Effector CD4-positive, alpha-beta T cell (primary cell): ENCODE measurements at regions not wholly inside any gene's neighbourhood (a gene's known extent, or its start where the extent isn't known, plus 50 kb on each side); places are given as distances from the start of the nearest gene placed in this dataset.
"Not testable (repeated sequence)": the region's sequence is repeated elsewhere in the genome, so short reads cannot be mapped to it uniquely, and the experiment has no call there.

Source experiments
- DNase-seq: peaks from one replicate; pipeline ENCODE4 v3.0.0-alpha.2; 2020

- no peak for DNase-seq
Observed at GRCh38 chr10:43997330-43997729, 348.6 kb upstream of the ZNF32 start.

- DNase-seq, result no peak
Observed at GRCh38 chr10:43994539-43994938, 345.9 kb upstream of the ZNF32 start.

GRCh38 chr10:43992816-43993215, 344.1 kb upstream of the ZNF32 start:
- DNase-seq, result not testable (repeated sequence)

- no peak for DNase-seq
Observed at GRCh38 chr10:43986374-43986773, 337.7 kb upstream of the ZNF32 start.

DNA sequence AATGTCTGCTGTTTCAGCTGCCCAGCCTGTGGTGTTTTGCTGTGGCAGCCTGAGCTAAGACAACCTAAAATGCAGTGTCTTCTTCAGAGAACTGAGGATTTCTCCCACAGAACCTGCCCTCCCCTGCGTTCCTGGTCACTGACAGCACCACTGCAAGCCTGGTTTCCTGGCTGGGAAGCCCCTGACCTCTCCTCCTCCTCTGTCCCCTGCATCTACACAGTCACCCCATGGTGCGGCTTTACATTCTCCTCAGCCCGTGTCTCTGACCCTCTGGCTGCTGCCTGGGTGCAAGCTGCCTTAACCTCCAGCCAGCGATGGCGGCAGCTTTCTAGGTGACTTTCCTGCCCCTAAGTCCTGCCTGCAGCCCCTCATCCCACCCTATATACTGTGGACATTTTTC, 337.3 kb upstream of the ZNF32 start:
- DNase-seq, result no peak

- no peak for DNase-seq
Observed at GRCh38 chr10:43983856-43984271, 335.2 kb upstream of the ZNF32 start.

DNA sequence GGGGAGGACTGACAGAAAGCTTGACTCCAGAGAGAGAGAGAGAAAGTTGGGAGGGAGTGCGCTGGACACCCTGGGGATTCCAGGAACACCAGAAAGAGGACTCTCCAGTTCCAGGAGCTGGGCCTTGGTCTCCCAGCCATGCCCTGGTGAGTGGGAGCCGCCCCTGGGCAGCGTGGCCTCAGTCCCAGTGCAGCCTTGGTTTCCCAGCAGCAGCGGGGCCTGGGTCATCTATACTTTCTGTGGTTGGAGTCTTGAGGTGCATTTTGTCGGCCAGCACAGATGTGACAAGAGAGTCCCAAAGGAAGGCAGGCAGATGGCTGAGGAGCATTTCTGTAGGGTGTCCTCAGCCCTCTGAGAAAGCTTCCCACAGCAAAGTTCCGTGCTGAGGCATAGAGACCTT, 334.7 kb upstream of the ZNF32 start:
- DNase-seq, result no peak

- no peak for DNase-seq
Observed at GRCh38 chr10:43982250-43982649, 333.6 kb upstream of the ZNF32 start.

DNA sequence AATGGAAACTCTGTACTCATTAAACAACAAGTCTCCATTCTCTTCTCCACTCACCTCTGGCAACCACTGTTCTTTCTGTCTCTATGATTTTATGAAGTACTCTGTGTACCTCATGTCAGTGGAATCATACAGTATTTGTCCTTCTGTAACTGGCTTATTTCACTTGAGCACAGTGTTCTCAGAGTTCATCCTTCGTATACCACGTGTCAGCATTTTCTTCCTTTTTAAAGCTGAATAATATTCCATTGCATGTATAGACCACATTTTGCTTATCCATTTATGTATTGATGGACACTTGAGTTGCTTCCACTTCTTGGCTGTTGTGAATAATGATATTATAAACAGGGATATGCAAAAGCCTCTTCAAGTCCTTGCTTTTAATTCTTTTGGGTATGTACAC, 333.0 kb upstream of the ZNF32 start:
- no peak for DNase-seq

GRCh38 chr10:43981232-43981631, 332.6 kb upstream of the ZNF32 start:
- no peak for DNase-seq

DNA sequence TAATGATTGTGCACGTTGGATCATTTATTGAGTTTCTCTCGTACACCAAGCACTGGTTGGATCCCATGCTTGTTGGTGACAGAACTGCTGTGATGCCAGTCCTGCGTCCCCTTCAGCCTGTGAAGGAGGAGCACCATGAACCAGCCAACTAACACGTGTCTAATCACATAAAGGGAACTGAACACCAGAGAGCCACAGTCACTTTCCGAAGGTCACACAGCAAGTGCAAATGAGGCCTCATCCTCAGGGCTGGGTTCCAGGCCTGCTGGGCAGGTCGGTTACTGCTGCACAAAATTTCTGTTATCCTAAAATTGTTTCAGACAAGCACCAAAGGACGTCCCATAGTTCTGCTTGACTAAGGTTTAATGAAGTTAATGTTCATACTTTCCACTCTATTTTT, 332.0 kb upstream of the ZNF32 start:
- no peak for DNase-seq

GRCh38 chr10:43980313-43980712, 331.6 kb upstream of the ZNF32 start:
- DNase-seq, result no peak

DNA sequence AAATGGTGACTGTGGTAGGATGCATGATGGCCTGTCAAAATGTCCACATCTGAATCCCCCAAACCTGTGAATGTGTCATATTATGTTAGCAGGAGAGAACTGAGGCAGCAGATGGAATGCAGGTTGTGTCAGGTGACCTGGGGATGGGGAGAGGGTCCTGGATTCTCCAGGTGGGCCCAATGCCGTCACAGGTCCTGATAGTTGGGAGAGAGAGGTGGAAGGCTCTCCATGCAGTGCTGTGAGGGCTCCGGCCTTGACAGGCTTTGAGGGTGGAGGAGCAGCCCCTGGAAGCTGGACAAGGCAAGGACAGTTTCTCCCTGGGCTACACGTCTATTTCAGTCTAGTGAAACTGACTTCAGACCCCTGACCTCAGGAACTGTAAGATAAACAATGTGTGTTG, 330.9 kb upstream of the ZNF32 start:
- DNase-seq, result no peak

GRCh38 chr10:43978936-43979335, 330.3 kb upstream of the ZNF32 start:
- DNase-seq, result no peak

DNA sequence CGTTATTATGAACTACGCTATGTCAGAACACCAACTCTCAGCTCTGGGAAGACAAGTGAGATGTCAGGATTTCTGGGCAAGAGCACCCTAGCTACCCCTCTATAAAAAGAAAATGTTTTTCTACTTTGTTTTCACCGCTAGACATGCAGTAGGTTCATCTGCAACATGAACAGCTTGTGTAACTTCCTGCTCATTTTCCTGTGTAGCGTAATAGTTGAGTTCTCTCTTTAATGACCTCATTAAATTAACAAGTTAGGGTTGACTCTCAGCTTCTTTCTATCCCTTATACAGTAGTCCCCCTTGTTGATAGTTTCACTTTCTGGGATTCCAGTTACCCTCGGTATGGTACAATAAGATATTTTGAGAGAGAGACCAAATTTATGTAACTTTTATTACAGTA, 329.4 kb upstream of the ZNF32 start:
- DNase-seq, result no peak

GRCh38 chr10:43976292-43976691, 327.6 kb upstream of the ZNF32 start:
- DNase-seq, result no peak

DNA sequence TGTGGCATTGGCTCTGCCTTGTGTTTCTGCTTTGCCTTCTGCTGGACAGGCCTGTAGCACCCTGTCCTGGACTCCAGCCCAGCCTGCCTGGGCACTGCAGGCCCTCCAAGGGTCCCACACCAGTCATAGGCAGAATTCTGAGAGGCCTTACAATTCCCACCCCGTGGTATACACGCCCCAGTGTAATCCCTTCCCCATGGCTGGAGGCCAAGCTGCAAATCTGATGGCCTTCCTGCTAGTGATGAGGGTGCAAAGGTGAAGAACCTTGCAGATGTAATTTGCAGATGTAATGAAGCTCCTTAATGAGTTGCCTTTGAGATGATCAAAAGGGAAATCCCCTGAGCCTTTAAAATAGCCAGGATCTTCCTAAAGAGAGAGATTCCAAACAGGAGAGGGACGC, 325.1 kb upstream of the ZNF32 start:
- DNase-seq, result no peak

DNA sequence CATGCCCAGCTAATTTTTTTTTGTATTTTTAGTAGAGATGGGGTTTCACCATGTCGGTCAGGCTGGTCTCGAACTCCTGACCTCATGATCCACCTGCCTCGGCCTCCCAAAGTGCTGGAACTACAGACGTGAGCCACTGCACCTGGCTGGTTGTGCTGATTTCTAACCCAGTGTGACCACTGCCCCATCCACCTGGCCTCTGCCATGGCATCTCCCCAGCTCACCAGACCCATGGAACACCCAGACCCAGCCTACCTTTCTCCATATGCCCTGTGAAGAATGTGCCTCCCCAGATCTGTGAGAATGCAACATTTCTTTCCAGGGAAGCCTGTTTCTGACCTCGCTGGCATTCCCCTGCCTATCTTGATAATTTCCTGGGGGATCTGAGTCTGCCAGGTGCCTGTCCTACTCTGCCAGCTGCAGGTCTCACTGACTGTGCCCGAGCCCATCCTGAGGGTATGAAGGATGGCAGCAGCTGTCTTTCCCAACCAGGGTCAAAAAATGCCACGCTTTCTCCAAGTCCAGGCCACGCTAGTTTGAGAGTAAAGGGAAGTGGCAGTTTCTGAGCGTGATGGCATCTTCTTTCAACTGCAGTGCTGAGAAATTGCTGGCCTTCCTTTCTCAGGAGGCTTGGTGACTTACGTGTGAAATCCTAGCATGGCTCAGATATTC, 324.4 kb upstream of the ZNF32 start:
- DNase-seq, result no peak

DNA sequence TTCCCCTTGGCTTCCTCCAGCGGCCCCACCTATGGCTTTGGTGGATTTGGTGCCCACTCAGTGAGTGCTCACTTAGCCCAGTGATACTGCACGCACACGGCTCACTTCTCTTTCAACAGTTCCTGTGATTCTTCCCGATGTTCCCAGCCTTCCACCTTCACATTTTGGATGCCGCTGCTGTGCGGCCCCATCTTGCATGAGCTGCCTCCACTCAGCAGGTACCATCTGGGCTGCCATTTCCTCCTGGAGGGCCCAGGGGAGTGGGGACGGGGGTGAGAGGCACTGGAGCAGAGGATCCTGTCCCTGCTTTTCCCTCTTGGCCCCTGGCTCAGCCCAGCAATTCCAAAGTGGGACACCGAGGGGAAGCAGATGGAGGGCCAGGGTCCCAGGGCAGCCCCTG, 323.3 kb upstream of the ZNF32 start:
- DNase-seq, result no peak

DNA sequence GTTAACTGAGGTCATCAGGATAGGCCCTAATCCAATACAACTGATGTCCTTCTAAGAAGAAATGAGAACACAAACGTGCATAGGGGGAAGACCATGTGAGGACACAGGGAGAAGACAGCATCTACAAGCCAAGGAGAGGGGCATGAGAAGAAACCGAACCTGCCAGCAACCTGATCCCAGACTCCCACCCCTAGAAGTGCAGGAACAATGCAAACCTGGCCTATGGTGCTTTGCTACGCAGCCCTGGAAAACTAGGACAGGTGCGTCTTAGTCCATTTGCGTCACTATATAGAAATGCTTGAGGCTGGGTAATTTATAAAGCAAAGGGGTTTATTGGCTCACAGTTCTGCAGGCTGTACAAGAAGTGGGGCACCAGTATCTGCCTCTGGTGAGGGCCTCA, 322.6 kb upstream of the ZNF32 start:
- DNase-seq, result no peak

- DNase-seq, result no peak
Observed at GRCh38 chr10:43970717-43971116, 322.0 kb upstream of the ZNF32 start.

- no peak for DNase-seq
Observed at GRCh38 chr10:43970018-43970698, 321.5 kb upstream of the ZNF32 start.

DNA sequence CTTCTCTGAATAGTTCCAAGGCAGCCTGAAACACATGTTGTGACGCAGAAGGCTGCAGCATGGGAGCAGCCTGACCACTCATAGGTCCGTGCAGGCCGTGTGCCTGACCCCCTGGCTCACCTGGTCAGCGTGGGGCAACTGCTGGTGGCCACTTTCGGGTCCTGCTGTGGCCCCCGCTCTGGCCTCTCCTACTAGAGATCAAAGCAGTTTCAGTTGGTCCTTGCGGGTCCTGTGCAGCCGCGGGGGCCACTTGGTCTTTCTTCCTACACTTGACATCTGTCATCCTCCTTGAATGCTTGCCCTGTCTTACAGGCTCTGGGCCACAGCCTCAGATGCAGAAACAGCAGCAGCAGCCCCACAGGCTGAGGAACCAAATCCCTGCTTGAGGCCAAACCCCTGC, 320.8 kb upstream of the ZNF32 start:
- DNase-seq, result no peak

DNA sequence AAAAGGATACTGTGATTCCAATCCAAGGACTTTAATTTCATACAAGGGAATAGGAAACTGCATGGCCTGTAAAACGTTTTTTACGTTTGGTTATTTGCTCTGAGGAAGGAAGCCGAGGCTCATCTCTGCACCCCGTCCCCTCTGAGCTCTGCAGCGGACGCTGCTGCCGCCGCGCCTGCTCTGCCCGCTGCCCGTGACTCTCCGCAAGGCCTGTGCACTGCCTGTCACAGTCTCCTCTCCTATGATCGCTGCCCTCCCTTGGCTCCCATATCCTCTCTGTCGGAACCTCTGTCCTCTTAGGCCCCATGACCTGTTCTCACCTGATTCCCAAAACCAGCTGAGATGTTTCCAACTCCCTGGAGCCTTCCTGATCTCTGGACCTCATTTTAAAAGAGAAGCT, 320.3 kb upstream of the ZNF32 start:
- no peak for DNase-seq

DNA sequence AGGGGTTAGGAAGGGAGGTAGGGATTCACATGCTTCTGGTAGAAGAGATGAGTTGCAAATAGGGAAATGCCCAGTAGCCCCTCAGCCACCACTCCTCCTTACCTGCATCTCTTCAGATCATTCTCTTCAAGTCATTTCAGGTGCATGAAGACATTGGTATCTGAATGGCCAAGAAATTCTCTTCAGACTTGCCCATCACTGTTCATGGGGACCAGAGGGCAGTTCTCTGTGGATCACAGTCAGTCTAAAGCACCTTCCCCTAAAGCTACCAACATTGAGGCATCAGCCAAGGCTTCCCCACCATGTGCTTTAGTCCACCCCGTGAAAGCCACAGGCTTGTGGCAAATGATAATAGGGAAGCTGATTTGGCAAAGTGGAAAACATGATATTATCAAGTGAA, 319.4 kb upstream of the ZNF32 start:
- no peak for DNase-seq
